Choroid plexus epithelial cell (primary cell): ENCODE measurements at regions not wholly inside any gene's neighbourhood (a gene's known extent, or its start where the extent isn't known, plus 50 kb on each side); places are given as distances from the start of the nearest gene placed in this dataset.

Source experiments
- DNase-seq: peaks from one replicate; pipeline ENCODE4 v3.0.0-alpha.2; 2010; ENCODE audit warnings: low read depth
- H3K4me3 ChIP-seq: 2 replicates; pipeline ENCODE4 v1.5.1; 2011; ENCODE audit warnings: low read depth, mild to moderate bottlenecking, control low read depth, low read length, moderate library complexity
- CTCF ChIP-seq: conservative IDR thresholded peaks from 2 replicates; pipeline ENCODE4 v1.5.1; 2011; ENCODE audit warnings: low read depth, mild to moderate bottlenecking, control low read depth, inconsistent platforms, low read length, moderate library complexity

GRCh38 chr3:174636451-174636850 lies 222.7 kb upstream of the NAALADL2 start:
- H3K4me3 ChIP-seq: no peak overlapping the region
- no peak for DNase-seq
- no peak for TF ChIP-seq CTCF

GRCh38 chr3:174639406-174639805 lies 219.7 kb upstream of the NAALADL2 start:
- no peak overlapping the region for H3K4me3 ChIP-seq
- no peak for DNase-seq
- TF ChIP-seq CTCF: no peak

- TF ChIP-seq CTCF: no peak
- H3K4me3 ChIP-seq: no peak overlapping the region
- DNase-seq: no peak
Measured at GRCh38 chr3:174639970-174640369, 219.2 kb upstream of the NAALADL2 start.

- TF ChIP-seq CTCF: no peak
- H3K4me3 ChIP-seq: no peak overlapping the region
- no peak for DNase-seq
Measured at GRCh38 chr3:174640932-174641331, 218.2 kb upstream of the NAALADL2 start.

- no peak for DNase-seq
- no peak for TF ChIP-seq CTCF
- no peak overlapping the region for H3K4me3 ChIP-seq
Measured at GRCh38 chr3:174644287-174644686, 214.8 kb upstream of the NAALADL2 start.

GRCh38 chr3:174651951-174652350 lies 207.2 kb upstream of the NAALADL2 start:
- no peak for DNase-seq
- no peak overlapping the region for H3K4me3 ChIP-seq
- no peak for TF ChIP-seq CTCF

GRCh38 chr3:174659511-174659910 lies 199.6 kb upstream of the NAALADL2 start:
- no peak overlapping the region for H3K4me3 ChIP-seq
- no peak for DNase-seq
- no peak for TF ChIP-seq CTCF
